OCI-LY1 (cell line): ENCODE measurements at regions not wholly inside any gene's neighbourhood (a gene's known extent, or its start where the extent isn't known, plus 50 kb on each side); places are given as distances from the start of the nearest gene placed in this dataset.

Experiments
- H2AFZ ChIP-seq: fragments of 200-600 bp; sonication (generic), shearing (Covaris generic); 2 replicates; pipeline ENCODE4 v1.6.0; 2014; ENCODE audit warnings: antibody characterized with exemption, mild to moderate bottlenecking, low read length
- H3F3A ChIP-seq: fragments of 200-600 bp; sonication (generic), shearing (Covaris generic); 2 replicates; pipeline ENCODE4 v1.6.0; 2014; ENCODE audit warnings: mild to moderate bottlenecking, antibody characterized with exemption, low read length, moderate library complexity; ENCODE audit not compliant: insufficient read depth
- H3K27ac ChIP-seq: fragments of 200-600 bp; sonication (generic); 2 replicates; pipeline ENCODE4 v1.5.1; 2014; ENCODE audit warnings: low read length, mixed run types, mild to moderate bottlenecking, low read depth; ENCODE audit not compliant: poor library complexity, severe bottlenecking
- H3K27me3 ChIP-seq: fragments of 200-600 bp; sonication (generic); 2 replicates; pipeline ENCODE4 v1.6.0; 2014; ENCODE audit warnings: antibody characterized with exemption, mild to moderate bottlenecking, low read length, moderate library complexity; ENCODE audit not compliant: insufficient read depth
- H3K36me3 ChIP-seq: fragments of 200-600 bp; sonication (generic); 2 replicates; pipeline ENCODE4 v1.6.1; 2014; ENCODE audit warnings: mild to moderate bottlenecking, antibody characterized with exemption, low read length, moderate library complexity, mixed read lengths; ENCODE audit not compliant: insufficient read depth
- H3K4me1 ChIP-seq: fragments of 200-600 bp; sonication (generic); 2 replicates; pipeline ENCODE4 v1.5.1; 2014; ENCODE audit warnings: mild to moderate bottlenecking, low read length, moderate library complexity; ENCODE audit not compliant: insufficient read depth, severe bottlenecking
- H3K4me2 ChIP-seq: fragments of 200-600 bp; sonication (generic), shearing (Covaris generic); 2 replicates; pipeline ENCODE4 v1.6.1; 2014; ENCODE audit warnings: low read length
- H3K4me3 ChIP-seq: fragments of 200-600 bp; sonication (generic); 2 replicates; pipeline ENCODE4 v1.5.1; 2014; ENCODE audit warnings: low read length, low read depth, mild to moderate bottlenecking, mixed read lengths; ENCODE audit not compliant: poor library complexity, severe bottlenecking
- H3K79me2 ChIP-seq: fragments of 200-600 bp; shearing (Covaris generic); 2 replicates; pipeline ENCODE4 v1.6.1; 2016; ENCODE audit warnings: mixed run types, low read length, mixed read lengths; ENCODE audit not compliant: insufficient read depth
- H3K9ac ChIP-seq: fragments of 200-600 bp; sonication (generic), shearing (Covaris generic); 2 replicates; pipeline ENCODE4 v1.6.1; 2014; ENCODE audit warnings: mild to moderate bottlenecking, low read length, mixed read lengths
- H3K9me2 ChIP-seq: fragments of 200-600 bp; sonication (generic), shearing (Covaris generic); 2 replicates; pipeline ENCODE4 v1.6.1; 2014; ENCODE audit warnings: low read depth, mild to moderate bottlenecking, low read length, mixed read lengths
- H3K9me3 ChIP-seq: fragments of 200-600 bp; shearing (Covaris generic); 2 replicates; pipeline ENCODE4 v1.6.1; 2014; ENCODE audit warnings: low read length, mixed read lengths
- H4K20me1 ChIP-seq: fragments of 200-600 bp; sonication (generic), shearing (Covaris generic); 2 replicates; pipeline ENCODE4 v1.6.0; 2016; ENCODE audit warnings: mild to moderate bottlenecking, low read length; ENCODE audit not compliant: insufficient read depth
- EZH2 ChIP-seq: fragments of 200-600 bp; sonication (generic), shearing (Covaris generic); IDR thresholded peaks from 2 replicates; pipeline ENCODE4 v1.8.0; 2017; ENCODE audit warnings: borderline replicate concordance, mixed run types, mild to moderate bottlenecking, antibody characterized with exemption, low read length, moderate library complexity, mixed read lengths
- TF ChIP-seq, protein P1 (sequence below): fragments of 200-600 bp; sonication (generic), shearing (Covaris generic); IDR thresholded peaks from 2 replicates; pipeline ENCODE4 v1.5.1; 2017; ENCODE audit warnings: mild to moderate bottlenecking, antibody characterized with exemption, low read length, moderate library complexity, mixed read lengths

DNA sequence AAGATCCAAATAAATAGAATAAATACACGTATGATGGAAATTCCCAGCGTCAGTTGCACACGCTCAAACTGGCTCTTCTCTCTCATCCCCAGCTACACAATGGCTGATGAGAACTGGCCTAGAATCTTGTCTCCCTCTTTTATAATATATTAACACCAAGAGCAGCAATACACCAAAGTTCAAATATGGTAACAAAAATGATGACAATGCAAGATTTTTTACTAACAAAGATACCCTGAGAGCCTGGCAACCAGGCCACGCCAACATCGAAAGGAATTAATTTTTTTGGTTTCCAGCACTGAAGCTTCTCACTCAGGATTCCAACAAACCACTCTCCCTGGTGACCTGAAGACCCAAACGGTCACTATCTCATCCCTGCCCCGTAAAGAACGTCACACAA is 302.7 kb upstream of the ID2 start:
- H3K79me2 ChIP-seq = no peaks in the 10 kb centered on the region
- no peak overlapping the region for H3K27ac ChIP-seq
- H3K9me2 ChIP-seq = no peaks in the 10 kb centered on the region
- H2AFZ ChIP-seq = no peak overlapping the region
- TF ChIP-seq EZH2 = no peak
- TF ChIP-seq, protein P1, sequence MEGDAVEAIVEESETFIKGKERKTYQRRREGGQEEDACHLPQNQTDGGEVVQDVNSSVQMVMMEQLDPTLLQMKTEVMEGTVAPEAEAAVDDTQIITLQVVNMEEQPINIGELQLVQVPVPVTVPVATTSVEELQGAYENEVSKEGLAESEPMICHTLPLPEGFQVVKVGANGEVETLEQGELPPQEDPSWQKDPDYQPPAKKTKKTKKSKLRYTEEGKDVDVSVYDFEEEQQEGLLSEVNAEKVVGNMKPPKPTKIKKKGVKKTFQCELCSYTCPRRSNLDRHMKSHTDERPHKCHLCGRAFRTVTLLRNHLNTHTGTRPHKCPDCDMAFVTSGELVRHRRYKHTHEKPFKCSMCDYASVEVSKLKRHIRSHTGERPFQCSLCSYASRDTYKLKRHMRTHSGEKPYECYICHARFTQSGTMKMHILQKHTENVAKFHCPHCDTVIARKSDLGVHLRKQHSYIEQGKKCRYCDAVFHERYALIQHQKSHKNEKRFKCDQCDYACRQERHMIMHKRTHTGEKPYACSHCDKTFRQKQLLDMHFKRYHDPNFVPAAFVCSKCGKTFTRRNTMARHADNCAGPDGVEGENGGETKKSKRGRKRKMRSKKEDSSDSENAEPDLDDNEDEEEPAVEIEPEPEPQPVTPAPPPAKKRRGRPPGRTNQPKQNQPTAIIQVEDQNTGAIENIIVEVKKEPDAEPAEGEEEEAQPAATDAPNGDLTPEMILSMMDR = no peak
- H3K27me3 ChIP-seq = no peaks in the 10 kb centered on the region
- no peaks in the 10 kb centered on the region for H4K20me1 ChIP-seq
- H3F3A ChIP-seq = no peaks in the 10 kb centered on the region
- H3K4me2 ChIP-seq = no peak overlapping the region
- H3K4me3 ChIP-seq = no peak overlapping the region
- H3K9ac ChIP-seq = no peak overlapping the region
- no peaks in the 10 kb centered on the region for H3K36me3 ChIP-seq
- no peaks in the 10 kb centered on the region for H3K9me3 ChIP-seq
- peaks cover 24% of the 10 kb centered on the region for H3K4me1 ChIP-seq

DNA sequence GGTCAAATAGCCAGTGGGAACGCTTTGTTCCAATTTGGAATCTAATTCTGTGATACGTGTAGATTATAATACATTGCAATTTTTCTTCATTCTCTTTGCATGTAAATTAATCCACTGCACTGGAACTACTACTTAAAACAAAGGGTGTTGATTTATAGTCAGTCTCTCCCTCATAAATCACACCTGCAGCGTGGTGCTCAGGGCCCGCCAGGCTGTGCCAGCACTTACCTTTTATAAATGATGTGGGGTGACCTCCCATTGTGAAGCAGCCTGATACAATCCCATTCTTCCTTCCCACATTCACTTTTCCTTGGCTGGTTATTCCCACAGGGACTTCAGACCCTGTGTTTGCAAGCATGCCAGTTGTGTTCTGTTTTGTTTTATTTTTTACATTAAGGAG is 302.3 kb upstream of the ID2 start:
- no peak overlapping the region for H3K27ac ChIP-seq
- H2AFZ ChIP-seq = no peak overlapping the region
- H3K36me3 ChIP-seq = no peaks in the 10 kb centered on the region
- H3K27me3 ChIP-seq = no peaks in the 10 kb centered on the region
- no peak overlapping the region for H3K4me3 ChIP-seq
- no peaks in the 10 kb centered on the region for H4K20me1 ChIP-seq
- no peak for TF ChIP-seq EZH2
- TF ChIP-seq, protein P1 = no peak
- no peak overlapping the region for H3K4me2 ChIP-seq
- H3K79me2 ChIP-seq = no peaks in the 10 kb centered on the region
- peaks cover 24% of the 10 kb centered on the region for H3K4me1 ChIP-seq
- no peaks in the 10 kb centered on the region for H3F3A ChIP-seq
- no peaks in the 10 kb centered on the region for H3K9me3 ChIP-seq
- H3K9ac ChIP-seq = no peak overlapping the region
- no peaks in the 10 kb centered on the region for H3K9me2 ChIP-seq

DNA sequence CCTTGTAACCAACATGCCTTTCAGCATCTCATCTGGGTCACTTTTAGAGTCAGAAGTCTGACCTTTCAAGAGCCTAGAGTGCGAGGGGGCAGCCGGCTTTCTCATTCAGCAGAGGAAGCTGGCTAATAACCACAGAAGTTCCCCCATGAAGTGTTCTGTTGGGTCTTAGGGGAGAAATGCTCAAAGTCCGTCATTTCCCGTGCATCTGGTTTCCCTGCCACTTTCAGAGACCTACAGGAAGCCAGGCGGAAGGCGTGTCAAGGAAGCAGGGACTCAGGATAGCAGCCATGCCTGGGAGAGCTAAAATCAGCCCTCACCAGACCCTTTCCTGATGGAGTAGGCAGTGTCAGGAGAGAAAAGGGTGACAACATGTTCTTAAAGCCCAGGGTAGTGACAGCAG is 301.8 kb upstream of the ID2 start:
- H3K9me2 ChIP-seq = no peaks in the 10 kb centered on the region
- H3K36me3 ChIP-seq = no peaks in the 10 kb centered on the region
- H3K9ac ChIP-seq = no peak overlapping the region
- no peaks in the 10 kb centered on the region for H3K79me2 ChIP-seq
- no peak overlapping the region for H2AFZ ChIP-seq
- H3K27me3 ChIP-seq = no peaks in the 10 kb centered on the region
- H3K4me3 ChIP-seq = no peak overlapping the region
- no peak overlapping the region for H3K27ac ChIP-seq
- no peaks in the 10 kb centered on the region for H4K20me1 ChIP-seq
- no peaks in the 10 kb centered on the region for H3K9me3 ChIP-seq
- no peak overlapping the region for H3K4me2 ChIP-seq
- H3K4me1 ChIP-seq = peaks cover 24% of the 10 kb centered on the region
- H3F3A ChIP-seq = no peaks in the 10 kb centered on the region
- TF ChIP-seq EZH2 = no peak
- TF ChIP-seq, protein P1 = no peak
